HT1080 (cell line): ENCODE measurements at regions not wholly inside any gene's neighbourhood (a gene's known extent, or its start where the extent isn't known, plus 50 kb on each side); places are given as distances from the start of the nearest gene placed in this dataset. TPM values are rescaled to one million over a fixed set of nuclear protein-coding genes. Genes with fewer than 3 reads are reported as not detected.

Experiments used
- DNase-seq: peaks from one replicate; pipeline ENCODE4 v3.0.0-alpha.2; 2015; ENCODE audit warnings: low read depth
- small RNA-seq: library from RNA; depleted of rRNA; stranded (forward); fragments of <200 nt; gene quantifications from one replicate; pipeline ENCODE3, GENCODE V24; 2014

DNA sequence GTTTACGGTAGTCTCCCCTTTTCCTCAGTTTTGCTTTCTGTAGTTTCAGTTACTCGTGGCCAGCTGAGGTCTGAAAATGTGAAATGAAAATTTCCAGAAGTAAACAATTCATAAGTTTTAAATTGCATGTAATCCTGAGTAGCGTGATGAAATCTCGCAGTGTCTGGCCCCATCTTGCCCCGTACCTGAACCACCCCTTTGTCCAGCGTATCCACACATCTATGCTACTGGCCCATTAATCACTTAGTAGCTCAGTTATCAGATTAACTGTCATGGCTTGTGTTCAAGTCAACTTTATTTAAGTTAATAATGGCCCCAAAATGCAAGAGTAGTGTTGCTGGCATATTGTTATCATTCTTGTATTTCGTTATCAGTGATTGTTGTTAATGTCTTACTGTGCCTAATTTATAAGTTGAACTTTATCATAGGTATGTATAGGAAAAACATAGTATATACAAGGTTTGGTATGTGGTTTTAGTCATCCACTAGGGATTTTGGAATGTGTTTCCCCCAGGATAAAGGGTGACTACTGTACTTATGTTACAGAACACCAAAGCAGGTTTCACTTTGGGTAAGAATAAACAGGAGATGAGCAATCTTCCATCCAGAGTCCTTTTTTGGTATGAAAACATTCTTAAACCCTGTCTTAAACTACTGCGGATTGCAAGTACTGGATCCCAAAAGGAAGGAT, 118.4 kb upstream of the KCNN2 start:
- peak; percentile 77 for DNase-seq

DNA sequence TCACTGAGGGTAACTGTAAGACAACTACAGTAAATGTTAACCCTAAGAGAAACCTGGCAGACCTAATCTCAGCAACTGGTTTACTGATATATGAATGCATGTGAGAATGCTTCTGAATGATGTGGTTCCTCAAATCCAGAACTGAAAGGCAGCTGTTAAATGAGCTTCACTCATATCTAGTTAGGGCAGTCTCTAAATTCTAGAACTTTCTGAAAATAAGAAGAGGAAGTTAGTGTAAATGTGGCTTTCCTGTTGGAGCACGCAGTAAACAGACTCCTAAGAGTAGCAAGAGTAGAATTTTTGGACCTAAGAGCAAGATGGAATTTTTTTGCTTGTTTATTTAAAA, 117.9 kb upstream of the KCNN2 start:
- DNase-seq = no peak

- DNase-seq = no peak
Measured at GRCh38 chr5:114249823-114250222, 112.0 kb upstream of the KCNN2 start.

DNA sequence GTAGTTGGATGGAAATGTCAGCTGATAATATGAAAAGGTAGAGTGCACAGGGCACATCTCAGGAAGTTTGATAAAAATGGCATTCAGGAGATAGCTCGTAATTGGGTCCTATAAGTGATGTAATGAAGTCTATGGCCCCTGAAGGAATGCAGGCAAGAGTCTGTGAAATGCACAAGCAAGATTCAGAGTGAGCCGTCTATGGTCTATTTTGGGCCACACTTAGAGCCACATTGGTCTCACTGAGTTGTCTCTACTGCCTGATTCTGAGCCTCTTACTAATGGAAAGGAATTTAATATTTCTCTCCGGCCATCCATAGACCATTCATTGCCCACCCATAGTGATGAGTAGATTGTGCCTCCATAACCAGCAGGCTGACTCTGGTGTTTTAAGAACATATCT, 111.3 kb upstream of the KCNN2 start:
- no peak for DNase-seq

- no peak for DNase-seq
Measured at GRCh38 chr5:114252226-114252625, 109.6 kb upstream of the KCNN2 start.

DNA sequence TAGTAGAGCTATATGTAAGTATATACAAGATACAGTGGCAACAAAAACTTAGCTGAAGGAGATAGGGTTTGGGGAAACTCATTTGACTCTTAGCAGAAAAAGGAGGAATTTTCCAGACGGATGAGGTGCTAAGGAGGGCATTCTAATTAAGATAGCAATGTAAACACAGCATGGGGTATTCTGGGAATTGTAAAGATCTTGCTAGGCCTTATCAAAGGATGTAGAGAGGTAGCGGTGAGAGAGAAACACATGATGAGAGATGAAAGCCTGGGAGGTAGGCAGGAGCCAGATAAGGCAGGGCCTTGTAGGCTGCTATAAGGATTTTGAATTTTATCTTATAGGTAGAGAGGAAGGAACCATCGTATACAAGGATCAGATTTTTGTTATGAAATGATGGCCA, 106.6 kb upstream of the KCNN2 start:
- DNase-seq = no peak

DNA sequence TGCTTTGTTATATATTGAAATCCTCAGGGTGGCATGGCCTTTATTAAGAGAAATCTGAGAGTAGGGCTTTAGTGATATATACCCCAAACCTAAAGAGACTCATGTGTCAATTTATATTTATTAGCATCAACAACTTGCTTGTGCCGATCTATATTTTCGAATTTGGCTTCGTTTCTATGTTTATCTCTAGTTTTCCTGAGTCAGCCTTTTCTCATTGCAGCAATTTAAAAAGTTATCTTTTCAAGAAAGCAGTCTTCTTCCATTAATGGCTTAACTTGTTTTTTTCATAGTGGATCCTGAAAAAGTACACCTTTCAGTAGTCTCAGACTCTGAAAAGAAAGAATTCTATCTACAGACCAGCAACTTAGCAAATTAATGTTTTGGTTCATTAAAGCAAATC, 99.9 kb upstream of the KCNN2 start:
- no peak for DNase-seq

DNA sequence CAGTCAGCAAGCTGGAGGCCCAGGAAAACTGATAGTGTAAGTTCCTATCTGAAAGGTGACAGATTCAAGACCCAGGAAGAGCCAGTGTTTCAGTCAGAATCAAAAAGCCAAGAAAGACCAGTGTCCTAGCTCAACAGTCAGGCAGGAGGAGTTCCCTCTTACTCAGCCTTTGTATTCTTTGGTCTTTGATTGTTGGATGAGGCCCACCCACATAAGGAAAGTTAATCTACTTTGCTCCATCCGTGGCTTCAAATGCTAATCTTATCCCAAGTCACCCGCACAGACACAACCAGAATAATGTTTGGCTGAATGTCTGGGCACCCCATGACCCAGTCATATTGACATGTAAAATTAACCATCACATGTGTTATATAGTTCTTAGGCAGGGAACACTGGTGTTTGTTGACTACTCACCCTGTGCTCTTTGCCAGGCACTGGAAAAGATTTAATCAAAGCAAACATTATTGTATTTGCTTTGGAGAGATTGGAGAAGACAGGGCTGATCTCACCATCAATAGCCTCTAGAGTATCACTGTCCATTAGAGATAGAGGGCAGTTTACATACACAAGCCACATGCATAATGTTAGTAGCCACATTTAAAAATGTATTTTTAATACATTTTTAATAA, 96.3 kb upstream of the KCNN2 start:
- no peak for DNase-seq

GRCh38 chr5:114266374-114266773, 95.5 kb upstream of the KCNN2 start:
- DNase-seq = peak; percentile 45

DNA sequence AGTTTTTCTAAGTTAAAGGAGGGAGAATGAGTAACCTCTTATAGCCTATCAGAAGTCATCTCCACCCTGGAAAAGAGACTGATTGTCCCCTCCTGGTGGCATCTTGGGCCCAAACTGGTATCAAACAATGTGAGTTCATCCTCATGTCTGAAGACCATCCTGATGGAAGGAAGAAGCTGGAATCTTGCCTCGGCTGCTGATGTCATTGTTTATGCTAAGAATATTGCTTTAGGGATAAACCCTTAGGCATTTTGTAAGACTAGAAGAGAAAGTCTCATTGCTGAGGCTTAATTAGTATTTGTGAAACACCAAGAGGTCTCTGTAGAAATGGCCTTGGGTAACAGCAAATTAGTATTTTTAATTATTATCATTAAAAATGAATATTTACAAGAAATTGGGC, 65.7 kb upstream of the KCNN2 start:
- DNase-seq = no peak

GRCh38 chr5:114297915-114298314, 64.0 kb upstream of the KCNN2 start:
- DNase-seq = no peak

GRCh38 chr5:114305402-114306207, 56.3 kb upstream of the KCNN2 start:
- DNase-seq = peak; percentile 32

- no peak for DNase-seq
Measured at GRCh38 chr5:114308017-114308416, 53.9 kb upstream of the KCNN2 start.

DNA sequence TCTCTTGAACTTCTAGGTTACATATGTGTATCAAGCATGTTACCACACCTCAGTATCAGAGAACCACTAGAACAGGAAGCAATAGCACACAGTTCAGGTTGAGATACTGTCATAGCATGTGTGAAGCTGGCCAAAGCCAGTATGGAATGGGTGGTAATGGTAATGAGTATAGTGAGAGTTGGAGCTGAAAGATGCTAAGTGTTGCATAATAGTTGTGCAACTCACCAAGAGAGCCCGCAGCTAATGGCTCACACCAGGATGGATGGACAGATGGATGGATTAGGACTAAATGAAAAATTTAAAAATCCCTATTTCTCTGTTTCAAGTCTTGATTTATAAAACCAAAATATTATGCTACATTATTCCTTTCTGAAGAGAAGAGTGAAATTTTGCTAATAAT, 53.4 kb upstream of the KCNN2 start:
- DNase-seq = no peak

GRCh38 chr5:114310666-114311065, 51.2 kb upstream of the KCNN2 start:
- no peak for DNase-seq

GRCh38 chr5:114311281-114311680, 50.6 kb upstream of the KCNN2 start:
- DNase-seq = no peak

- DNase-seq = no peak
Measured at GRCh38 chr5:114311968-114312367, 49.9 kb upstream of the KCNN2 start.

Small RNA genes lying in the stretch of these regions (small RNA-seq; reads per million reads assigned to genes)
- gene RN7SKP89 = not detected
